OCI-LY3 (cell line): ENCODE measurements at regions not wholly inside any gene's neighbourhood (a gene's known extent, or its start where the extent isn't known, plus 50 kb on each side); places are given as distances from the start of the nearest gene placed in this dataset.

Experiments used
- CTCF ChIP-seq: fragments of 200-600, 300-600 bp; sonication (generic); IDR thresholded peaks from 2 replicates; pipeline ENCODE4 v1.5.1; 2014; ENCODE audit warnings: antibody characterized with exemption, low read length, low read depth
- EZH2phosphoT487 ChIP-seq: fragments of 200-600 bp; shearing (Covaris generic); IDR thresholded peaks from 2 replicates; pipeline ENCODE4 v1.6.1; 2018; ENCODE audit warnings: antibody characterized with exemption, mixed run types, low read depth

GRCh38 chr6:148269386-148269785 lies 73.3 kb upstream of the SASH1 start:
- TF ChIP-seq CTCF (no peak), EZH2phosphoT487 (no peak)
